ENCODE measurements at regions not wholly inside any gene's neighbourhood (a gene's known extent, or its start where the extent isn't known, plus 50 kb on each side); places are given as distances from the start of the nearest gene placed in this dataset.

GRCh38 chr4:19930742-19931141 is 321.0 kb upstream of the SLIT2 start:
- no peak overlapping the region for H3K4me3 ChIP-seq
- no peak overlapping the region for H3K27ac ChIP-seq

GRCh38 chr4:19927381-19927780 is 324.3 kb upstream of the SLIT2 start:
- Histone ChIP-seq H3K27ac (no peak overlapping the region), H3K4me3 (no peak overlapping the region)

GRCh38 chr4:19925516-19925915 is 326.2 kb upstream of the SLIT2 start:
- Histone ChIP-seq H3K27ac (no peak overlapping the region), H3K4me3 (no peak overlapping the region)

GRCh38 chr4:19924761-19925160 is 326.9 kb upstream of the SLIT2 start:
- no peak overlapping the region for H3K4me3 ChIP-seq
- H3K27ac ChIP-seq, result no peak overlapping the region

- no peak overlapping the region for H3K4me3 ChIP-seq
- no peak overlapping the region for H3K27ac ChIP-seq
Observed at GRCh38 chr4:19915276-19915675, 336.4 kb upstream of the SLIT2 start.

GRCh38 chr4:19913650-19914049 is 338.1 kb upstream of the SLIT2 start:
- Histone ChIP-seq H3K27ac (no peak overlapping the region), H3K4me3 (no peak overlapping the region)

- no peak overlapping the region for H3K27ac ChIP-seq
- no peak overlapping the region for H3K4me3 ChIP-seq
Observed at GRCh38 chr4:19910861-19911525, 340.7 kb upstream of the SLIT2 start.

GRCh38 chr4:19905024-19905423 is 346.7 kb upstream of the SLIT2 start:
- Histone ChIP-seq H3K27ac (no peak overlapping the region), H3K4me3 (no peak overlapping the region)

GRCh38 chr4:19888587-19888986 is 363.1 kb upstream of the SLIT2 start:
- no peak overlapping the region for H3K27ac ChIP-seq

GRCh38 chr4:19883841-19884240 is 367.9 kb upstream of the SLIT2 start:
- Histone ChIP-seq H3K27ac (no peak overlapping the region), H3K4me3 (no peak overlapping the region)

More at GRCh38 chr4:19888587-19888986, 363.1 kb upstream of the SLIT2 start:
- no peak overlapping the region for H3K4me3 ChIP-seq

GRCh38 chr4:19880206-19880605 is 371.5 kb upstream of the SLIT2 start:
- H3K4me3 ChIP-seq, result no peak overlapping the region
- H3K27ac ChIP-seq, result no peak overlapping the region

GRCh38 chr4:19879330-19879729 is 372.4 kb upstream of the SLIT2 start:
- Histone ChIP-seq H3K4me3 (no peak overlapping the region), H3K27ac (no peak overlapping the region)

- H3K4me3 ChIP-seq, result no peak overlapping the region
- H3K27ac ChIP-seq, result no peak overlapping the region
Observed at GRCh38 chr4:19857991-19858390, 393.7 kb upstream of the SLIT2 start.

- no peak overlapping the region for H3K4me3 ChIP-seq
Observed at GRCh38 chr4:19857380-19857779, 394.3 kb upstream of the SLIT2 start.

GRCh38 chr4:19850909-19851308 is 400.8 kb upstream of the SLIT2 start:
- H3K27ac ChIP-seq, result no peak overlapping the region

More at GRCh38 chr4:19857380-19857779, 394.3 kb upstream of the SLIT2 start:
- H3K27ac ChIP-seq, result no peak overlapping the region

GRCh38 chr4:19844446-19844845 is 407.3 kb upstream of the SLIT2 start:
- H3K4me3 ChIP-seq, result no peak overlapping the region
- no peak overlapping the region for H3K27ac ChIP-seq

More at GRCh38 chr4:19850909-19851308, 400.8 kb upstream of the SLIT2 start:
- no peak overlapping the region for H3K4me3 ChIP-seq

- H3K27ac ChIP-seq, result no peak overlapping the region
- no peak overlapping the region for H3K4me3 ChIP-seq
Observed at GRCh38 chr4:19842471-19842870, 409.2 kb upstream of the SLIT2 start.

- no peak overlapping the region for H3K4me3 ChIP-seq
- no peak overlapping the region for H3K27ac ChIP-seq
Observed at GRCh38 chr4:19838858-19839257, 412.8 kb upstream of the SLIT2 start.

GRCh38 chr4:19835429-19835828 is 416.3 kb upstream of the SLIT2 start:
- Histone ChIP-seq H3K4me3 (no peak overlapping the region), H3K27ac (no peak overlapping the region)

GRCh38 chr4:19832411-19832810 is 419.3 kb upstream of the SLIT2 start:
- Histone ChIP-seq H3K4me3 (no peak overlapping the region), H3K27ac (no peak overlapping the region)

GRCh38 chr4:19831644-19832285 is 419.9 kb upstream of the SLIT2 start:
- no peak overlapping the region for H3K27ac ChIP-seq
- H3K4me3 ChIP-seq, result no peak overlapping the region

GRCh38 chr4:19829101-19829500 is 422.6 kb upstream of the SLIT2 start:
- Histone ChIP-seq H3K27ac (no peak overlapping the region), H3K4me3 (no peak overlapping the region)
